ENCODE measurements at regions not wholly inside any gene's neighbourhood (a gene's known extent, or its start where the extent isn't known, plus 50 kb on each side); places are given as distances from the start of the nearest gene placed in this dataset.

DNA sequence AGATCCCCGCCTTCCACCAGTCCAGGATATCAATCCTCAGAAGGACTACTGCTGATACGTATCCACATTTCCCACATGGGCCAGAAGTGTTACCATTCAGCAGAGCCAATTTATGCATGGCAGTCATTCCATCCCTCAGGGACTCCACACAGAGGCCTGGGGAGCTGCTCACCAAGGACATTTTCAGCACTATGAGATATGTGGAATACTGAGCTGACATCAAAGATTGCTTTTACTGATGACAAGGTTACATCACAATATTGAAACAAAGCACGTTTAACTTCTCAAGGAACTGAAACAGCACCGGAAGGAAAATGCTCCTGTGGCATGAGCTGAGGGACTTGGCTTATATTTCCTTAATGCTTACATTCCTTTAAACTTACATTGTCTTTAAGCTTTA is 335.1 kb downstream of the BMPER start:
- no peak for TF ChIP-seq TEAD4 (IDR thresholded peaks at IDR 0.05; ENCODE audit: low read depth, low read length)
- TF ChIP-seq, protein P1, sequence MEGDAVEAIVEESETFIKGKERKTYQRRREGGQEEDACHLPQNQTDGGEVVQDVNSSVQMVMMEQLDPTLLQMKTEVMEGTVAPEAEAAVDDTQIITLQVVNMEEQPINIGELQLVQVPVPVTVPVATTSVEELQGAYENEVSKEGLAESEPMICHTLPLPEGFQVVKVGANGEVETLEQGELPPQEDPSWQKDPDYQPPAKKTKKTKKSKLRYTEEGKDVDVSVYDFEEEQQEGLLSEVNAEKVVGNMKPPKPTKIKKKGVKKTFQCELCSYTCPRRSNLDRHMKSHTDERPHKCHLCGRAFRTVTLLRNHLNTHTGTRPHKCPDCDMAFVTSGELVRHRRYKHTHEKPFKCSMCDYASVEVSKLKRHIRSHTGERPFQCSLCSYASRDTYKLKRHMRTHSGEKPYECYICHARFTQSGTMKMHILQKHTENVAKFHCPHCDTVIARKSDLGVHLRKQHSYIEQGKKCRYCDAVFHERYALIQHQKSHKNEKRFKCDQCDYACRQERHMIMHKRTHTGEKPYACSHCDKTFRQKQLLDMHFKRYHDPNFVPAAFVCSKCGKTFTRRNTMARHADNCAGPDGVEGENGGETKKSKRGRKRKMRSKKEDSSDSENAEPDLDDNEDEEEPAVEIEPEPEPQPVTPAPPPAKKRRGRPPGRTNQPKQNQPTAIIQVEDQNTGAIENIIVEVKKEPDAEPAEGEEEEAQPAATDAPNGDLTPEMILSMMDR (IDR thresholded peaks at IDR 0.05; ENCODE audit: control extremely low read depth in 1 of 3, insufficient read depth in 1 of 3, low read depth in 1 of 3, low read length in 3 of 3): no peak
- TF ChIP-seq RAD21 (IDR thresholded peaks at IDR 0.05 in 1 of 2, conservative IDR thresholded peaks at IDR 0.05 in 1 of 2; ENCODE audit: low read depth in 2 of 2, low read length in 2 of 2): no peak
- TF ChIP-seq, protein P2, sequence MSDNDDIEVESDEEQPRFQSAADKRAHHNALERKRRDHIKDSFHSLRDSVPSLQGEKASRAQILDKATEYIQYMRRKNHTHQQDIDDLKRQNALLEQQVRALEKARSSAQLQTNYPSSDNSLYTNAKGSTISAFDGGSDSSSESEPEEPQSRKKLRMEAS (IDR thresholded peaks at IDR 0.05): no peak

Measured in H1 (cell line).